Endodermal cell (in vitro differentiated cells): ENCODE measurements at regions not wholly inside any gene's neighbourhood (a gene's known extent, or its start where the extent isn't known, plus 50 kb on each side); places are given as distances from the start of the nearest gene placed in this dataset.

Experiments
- DNase-seq: peaks from one replicate; pipeline ENCODE4 v3.0.0-alpha.2; 2017
- H3K27ac ChIP-seq: 2 replicates; pipeline ENCODE4 v1.5.1; 2013; ENCODE audit warnings: mild to moderate bottlenecking, low read depth, low read length, moderate library complexity
- H3K27me3 ChIP-seq: 2 replicates; pipeline ENCODE4 v1.6.1; 2013; ENCODE audit warnings: mild to moderate bottlenecking, low read length, moderate library complexity; ENCODE audit not compliant: insufficient read depth, control insufficient read depth, poor library complexity, severe bottlenecking
- H3K36me3 ChIP-seq: 2 replicates; pipeline ENCODE4 v1.7.0; 2013; ENCODE audit warnings: mild to moderate bottlenecking, low read length, moderate library complexity; ENCODE audit not compliant: control insufficient read depth, insufficient read depth
- H3K4me1 ChIP-seq: one replicate; pipeline ENCODE4 v1.7.0; 2013; ENCODE audit warnings: low read length; ENCODE audit not compliant: control insufficient read depth, insufficient read depth
- H3K4me3 ChIP-seq: 2 replicates; pipeline ENCODE4 v1.5.1; 2013; ENCODE audit warnings: mild to moderate bottlenecking, low read length, moderate library complexity
- H3K9ac ChIP-seq: 2 replicates; pipeline ENCODE4 v1.6.1; 2013; ENCODE audit warnings: mild to moderate bottlenecking, low read length, moderate library complexity; ENCODE audit not compliant: poor library complexity, severe bottlenecking; ENCODE audit errors: extremely low read depth
- H3K9me3 ChIP-seq: 2 replicates; pipeline ENCODE4 v1.6.1; 2013; ENCODE audit warnings: mild to moderate bottlenecking, low read length, moderate library complexity; ENCODE audit not compliant: control insufficient read depth
- H3K27ac Mint-ChIP-seq: 2 replicates; pipeline ENCODE4 v1.8.0; 2020; ENCODE audit warnings: mixed read lengths
- H3K27me3 Mint-ChIP-seq: 2 replicates; pipeline ENCODE4 v1.8.0; 2021; ENCODE audit warnings: mild to moderate bottlenecking, mixed read lengths; ENCODE audit not compliant: insufficient read depth
- H3K36me3 Mint-ChIP-seq: 2 replicates; pipeline ENCODE4 v1.8.0; 2020; ENCODE audit warnings: low read depth, mixed read lengths
- H3K4me1 Mint-ChIP-seq: 2 replicates; pipeline ENCODE4 v1.8.0; 2020; ENCODE audit warnings: mixed read lengths
- H3K4me3 Mint-ChIP-seq: 2 replicates; pipeline ENCODE4 v1.8.0; 2020; ENCODE audit warnings: mild to moderate bottlenecking, moderate library complexity, mixed read lengths
- H3K9me3 Mint-ChIP-seq: 2 replicates; pipeline ENCODE4 v1.8.0; 2020; ENCODE audit warnings: mild to moderate bottlenecking, mixed read lengths
- WGBS, 2 experiments: methylation state at CpG; one replicate each; pipeline versions ENCODE4 v1.1.5 to v1.1.7; 2013; ENCODE audit warnings: missing lambda C conversion rate in 2 of 2, mixed read lengths in 1 of 2; ENCODE audit not compliant: insufficient coverage in 1 of 2, insufficient read length in 1 of 2; 5-methylcytosine and 5-hydroxymethylcytosine counted together
- TF ChIP-seq, protein P1 (sequence below): fragments of 200-600 bp; sonication (generic); conservative IDR thresholded peaks from 2 replicates; pipeline ENCODE4 v1.5.0; 2021; ENCODE audit warnings: antibody characterized with exemption, mild to moderate bottlenecking

GRCh38 chr1:96934282-96934681 lies 212.7 kb downstream of the PTBP2 start:
- DNase-seq = no peak
- Histone ChIP-seq H3K4me1 (peaks cover 8% of the 10 kb centered on the region), H3K9me3 (no peaks in the 10 kb centered on the region), H3K27me3 (no peaks in the 10 kb centered on the region), H3K9ac (no peak overlapping the region), H3K36me3 (no peaks in the 10 kb centered on the region), H3K27ac (no peak overlapping the region), H3K4me3 (peak overlapping the region; percentile 33)
- Mint-ChIP-seq H3K9me3 (no peaks in the 10 kb centered on the region), H3K4me3 (no peak overlapping the region), H3K27me3 (no peaks in the 10 kb centered on the region), H3K36me3 (no peaks in the 10 kb centered on the region), H3K27ac (peak overlapping the region; percentile 88), H3K4me1 (peaks cover 12% of the 10 kb centered on the region)
- TF ChIP-seq, protein P1, sequence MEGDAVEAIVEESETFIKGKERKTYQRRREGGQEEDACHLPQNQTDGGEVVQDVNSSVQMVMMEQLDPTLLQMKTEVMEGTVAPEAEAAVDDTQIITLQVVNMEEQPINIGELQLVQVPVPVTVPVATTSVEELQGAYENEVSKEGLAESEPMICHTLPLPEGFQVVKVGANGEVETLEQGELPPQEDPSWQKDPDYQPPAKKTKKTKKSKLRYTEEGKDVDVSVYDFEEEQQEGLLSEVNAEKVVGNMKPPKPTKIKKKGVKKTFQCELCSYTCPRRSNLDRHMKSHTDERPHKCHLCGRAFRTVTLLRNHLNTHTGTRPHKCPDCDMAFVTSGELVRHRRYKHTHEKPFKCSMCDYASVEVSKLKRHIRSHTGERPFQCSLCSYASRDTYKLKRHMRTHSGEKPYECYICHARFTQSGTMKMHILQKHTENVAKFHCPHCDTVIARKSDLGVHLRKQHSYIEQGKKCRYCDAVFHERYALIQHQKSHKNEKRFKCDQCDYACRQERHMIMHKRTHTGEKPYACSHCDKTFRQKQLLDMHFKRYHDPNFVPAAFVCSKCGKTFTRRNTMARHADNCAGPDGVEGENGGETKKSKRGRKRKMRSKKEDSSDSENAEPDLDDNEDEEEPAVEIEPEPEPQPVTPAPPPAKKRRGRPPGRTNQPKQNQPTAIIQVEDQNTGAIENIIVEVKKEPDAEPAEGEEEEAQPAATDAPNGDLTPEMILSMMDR = no peak
- WGBS, 2 experiments = 59 to 66% methylated on average over 2 to 3 of the region's 3 CpGs

- H3K4me1 Mint-ChIP-seq = no peaks in the 10 kb centered on the region
- Histone ChIP-seq H3K27me3 (no peaks in the 10 kb centered on the region), H3K4me3 (no peak overlapping the region), H3K9me3 (no peaks in the 10 kb centered on the region), H3K9ac (no peak overlapping the region), H3K27ac (no peak overlapping the region), H3K4me1 (no peaks in the 10 kb centered on the region), H3K36me3 (no peaks in the 10 kb centered on the region)
- TF ChIP-seq, protein P1 = no peak
- H3K9me3 Mint-ChIP-seq = no peaks in the 10 kb centered on the region
- H3K27me3 Mint-ChIP-seq = no peaks in the 10 kb centered on the region
- H3K4me3 Mint-ChIP-seq = no peak overlapping the region
- 85% methylated on average over 2 of the region's 2 CpGs; no CpG with 5 or more reads in 1 of the 2 experiments for WGBS, 2 experiments
- H3K36me3 Mint-ChIP-seq = no peaks in the 10 kb centered on the region
- DNase-seq = no peak
- H3K27ac Mint-ChIP-seq = no peak overlapping the region
These were observed 223.0 kb downstream of the PTBP2 start for GRCh38 chr1:96944432-96945092.

DNA sequence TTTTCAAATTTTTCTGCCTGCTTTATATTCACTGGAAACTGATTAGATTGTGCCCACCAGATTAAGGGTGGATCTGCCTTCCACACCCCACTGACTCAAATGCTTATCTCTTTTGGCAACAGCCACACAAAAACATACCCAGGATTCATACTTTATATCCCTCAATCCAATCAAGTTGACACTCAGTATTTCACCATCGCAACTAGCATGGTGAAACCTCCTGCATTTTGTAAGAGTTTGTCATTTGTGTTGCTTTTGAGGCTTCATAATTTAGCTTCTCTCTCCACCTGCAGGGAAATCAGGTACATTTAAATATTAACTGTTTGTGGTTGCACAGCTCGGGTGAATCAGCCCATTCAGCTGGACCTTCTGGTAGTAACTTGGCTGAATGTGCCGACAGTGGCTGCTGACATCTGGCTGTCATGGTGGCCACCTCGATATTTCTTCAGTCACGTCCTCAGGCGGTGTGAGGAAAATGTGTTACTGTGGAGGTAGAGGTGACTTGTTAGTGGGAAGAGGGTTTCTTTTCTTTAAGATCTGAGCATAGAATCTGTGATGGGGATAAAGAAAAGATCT lies 224.0 kb downstream of the PTBP2 start:
- Histone ChIP-seq H3K9me3 (no peaks in the 10 kb centered on the region), H3K4me3 (no peak overlapping the region), H3K4me1 (no peaks in the 10 kb centered on the region), H3K9ac (no peak overlapping the region), H3K27ac (no peak overlapping the region), H3K27me3 (no peaks in the 10 kb centered on the region), H3K36me3 (no peaks in the 10 kb centered on the region)
- no peak overlapping the region for H3K27ac Mint-ChIP-seq
- H3K27me3 Mint-ChIP-seq = no peaks in the 10 kb centered on the region
- 90 to 93% methylated on average over 3 to 6 of the region's 6 CpGs for WGBS, 2 experiments
- TF ChIP-seq, protein P1 = no peak
- H3K4me3 Mint-ChIP-seq = no peak overlapping the region
- DNase-seq = no peak
- H3K36me3 Mint-ChIP-seq = no peaks in the 10 kb centered on the region
- no peaks in the 10 kb centered on the region for H3K9me3 Mint-ChIP-seq
- H3K4me1 Mint-ChIP-seq = no peaks in the 10 kb centered on the region
